PFSK-1 (cell line): ENCODE measurements at regions not wholly inside any gene's neighbourhood (a gene's known extent, or its start where the extent isn't known, plus 50 kb on each side); places are given as distances from the start of the nearest gene placed in this dataset.

Experiments used
- FOXP2 ChIP-seq: optimal IDR thresholded peaks from 2 replicates; pipeline ENCODE3; 2011; ENCODE audit warnings: borderline replicate concordance, control low read depth, inconsistent platforms; ENCODE audit not compliant: insufficient read depth; ENCODE audit errors: extremely low read length, extremely low read depth
- POLR2AphosphoS5 ChIP-seq: IDR thresholded peaks from 2 replicates; pipeline ENCODE4 v1.6.1; 2012; ENCODE audit warnings: low read depth, mild to moderate bottlenecking, control low read depth, low read length, moderate library complexity
- REST ChIP-seq, 2 experiments: IDR thresholded peaks; 2 replicates each; pipeline versions ENCODE4 v1.6.1 to v1.8.0; 2011 to 2012; ENCODE audit warnings: low read depth in 2 of 2, low read length in 2 of 2, control low read depth in 1 of 2, inconsistent platforms in 1 of 2, mild to moderate bottlenecking in 1 of 2, moderate library complexity in 1 of 2; ENCODE audit not compliant: insufficient read depth in 1 of 2
- SIN3A ChIP-seq: IDR thresholded peaks from 2 replicates; pipeline ENCODE4 v1.6.1; 2012; ENCODE audit warnings: mild to moderate bottlenecking, low read length, moderate library complexity, borderline replicate concordance; ENCODE audit not compliant: insufficient read depth
- TAF1 ChIP-seq: IDR thresholded peaks from 2 replicates; pipeline ENCODE4 v1.6.1; 2012; ENCODE audit warnings: low read length, control low read depth, borderline replicate concordance; ENCODE audit not compliant: insufficient read depth

GRCh38 chr9:119677811-119678505 lies 308.7 kb upstream of the BRINP1 start:
- no peak for TF ChIP-seq FOXP2
- no peak for TF ChIP-seq REST (IDR thresholded peaks at IDR 0.05; ENCODE audit: insufficient read depth in 1 of 2, low read depth in 2 of 2, low read length in 2 of 2)
- TF ChIP-seq TAF1 = no peak
- TF ChIP-seq SIN3A = no peak
- TF ChIP-seq POLR2AphosphoS5 = no peak

DNA sequence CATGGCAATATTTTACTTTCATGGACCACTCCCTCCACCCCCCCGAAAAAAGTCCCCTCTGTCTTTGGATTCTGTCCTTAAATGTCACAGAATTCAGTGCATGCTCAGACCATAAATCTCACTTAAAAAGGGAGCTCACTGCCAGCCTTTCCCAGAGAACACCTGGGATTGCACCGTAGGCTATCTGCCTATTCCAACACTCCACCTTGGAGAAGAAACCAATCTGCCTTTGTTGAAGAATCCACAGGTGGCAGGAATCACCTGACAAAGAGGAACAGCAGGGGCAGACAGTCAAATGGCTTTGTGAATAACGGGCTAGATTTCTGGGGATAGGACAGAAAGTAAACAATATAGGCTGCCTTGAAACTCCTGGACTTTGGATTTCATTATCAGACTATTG lies 306.7 kb upstream of the BRINP1 start:
- TF ChIP-seq TAF1 (no peak), REST (IDR thresholded peaks at IDR 0.05; ENCODE audit: insufficient read depth in 1 of 2, low read depth in 2 of 2, low read length in 2 of 2) (no peak), POLR2AphosphoS5 (no peak), SIN3A (no peak), FOXP2 (no peak)

DNA sequence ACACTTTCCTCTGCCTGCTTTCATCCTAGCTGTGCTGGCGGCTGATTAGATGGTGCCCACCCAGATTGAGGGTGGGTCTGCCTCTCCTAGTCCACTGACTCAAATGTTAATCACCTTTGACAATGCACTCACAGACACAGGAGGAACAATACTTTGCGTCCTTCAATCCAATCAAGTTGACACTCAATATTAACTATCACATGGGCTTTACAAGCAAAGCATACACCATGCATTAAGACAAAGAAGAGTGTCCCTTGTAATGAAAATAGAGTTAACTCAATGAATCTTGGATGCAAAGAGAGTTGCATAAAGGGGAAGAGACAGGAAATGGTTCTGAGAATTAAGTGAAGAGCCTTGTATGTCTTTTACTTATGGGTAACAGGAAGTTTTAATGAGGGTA lies 298.7 kb upstream of the BRINP1 start:
- TF ChIP-seq REST (IDR thresholded peaks at IDR 0.05; ENCODE audit: insufficient read depth in 1 of 2, low read depth in 2 of 2, low read length in 2 of 2) (no peak), FOXP2 (no peak), SIN3A (no peak), TAF1 (no peak), POLR2AphosphoS5 (no peak)

DNA sequence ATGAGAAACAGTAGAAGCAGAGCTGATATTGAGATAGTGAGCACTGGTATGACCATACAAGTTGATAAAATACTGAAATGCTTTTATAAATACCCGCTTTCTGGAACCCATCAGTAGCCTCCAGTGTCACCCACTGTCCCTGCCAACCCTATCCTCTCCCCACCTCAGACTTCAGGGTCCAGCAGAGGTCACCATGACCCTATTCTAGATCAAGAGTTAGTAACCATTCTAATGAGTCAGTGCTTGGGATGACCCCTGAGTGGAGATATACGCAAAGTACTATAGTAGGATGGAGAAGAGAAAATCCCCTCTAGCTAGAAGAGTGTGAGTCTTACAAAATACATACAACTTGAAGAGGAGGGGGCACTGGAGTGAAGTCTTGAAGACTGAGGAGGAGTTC lies 297.9 kb upstream of the BRINP1 start:
- TF ChIP-seq SIN3A = no peak
- TF ChIP-seq POLR2AphosphoS5 = no peak
- no peak for TF ChIP-seq REST (IDR thresholded peaks at IDR 0.05; ENCODE audit: insufficient read depth in 1 of 2, low read depth in 2 of 2, low read length in 2 of 2)

GRCh38 chr9:119662329-119662728 lies 293.1 kb upstream of the BRINP1 start:
- TF ChIP-seq SIN3A (no peak), POLR2AphosphoS5 (no peak), TAF1 (no peak), REST (IDR thresholded peaks at IDR 0.05; ENCODE audit: insufficient read depth in 1 of 2, low read depth in 2 of 2, low read length in 2 of 2) (no peak), FOXP2 (no peak)
